ENCODE measurements at regions not wholly inside any gene's neighbourhood (a gene's known extent, or its start where the extent isn't known, plus 50 kb on each side); places are given as distances from the start of the nearest gene placed in this dataset.

DNA sequence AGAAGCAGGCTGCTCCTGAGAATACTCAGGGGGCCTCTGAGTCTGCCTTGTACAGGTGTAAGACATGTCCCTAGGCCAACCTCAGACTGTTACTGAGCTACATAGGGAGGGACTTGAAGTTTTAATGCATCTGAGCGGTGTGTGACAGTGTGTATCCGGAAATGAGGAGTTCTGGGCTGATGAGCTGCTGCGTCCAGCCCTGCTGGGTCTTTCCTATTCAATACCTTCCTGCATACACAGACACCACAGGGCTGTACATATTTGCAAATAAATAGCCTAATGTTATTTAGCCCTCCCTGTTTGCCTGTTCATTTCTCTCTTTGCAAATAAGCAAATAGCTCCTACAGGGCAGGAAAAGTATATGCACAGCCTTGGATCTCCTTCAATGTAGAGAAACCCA is 134.7 kb upstream of the KIRREL3 start:
- H3K4me3 Mint-ChIP-seq, result no peak overlapping the region

More for the DNA sequence above, 134.7 kb upstream of the KIRREL3 start:
- DNase-seq (ENCODE audit: low spot score), result no peak
- ATAC-seq, result no peak
- Histone ChIP-seq H3K27me3 (ENCODE audit: insufficient read depth) (no peaks in the 10 kb centered on the region), H2AFZ (no peak overlapping the region), H3F3A (replicated peaks; ENCODE audit: low read depth) (no peaks in the 10 kb centered on the region), H3K4me1 (ENCODE audit: insufficient read depth) (peaks cover 3% of the 10 kb centered on the region; the same call in 1 of the 2 replicates), H3K4me3 (no peak overlapping the region), H3K4me2 (no peak overlapping the region), H3K36me3 (ENCODE audit: insufficient read depth) (no peaks in the 10 kb centered on the region), H4K20me1 (replicated peaks; ENCODE audit: insufficient read depth) (no peaks in the 10 kb centered on the region), H3K27ac (ENCODE audit: low read depth) (no peak overlapping the region), H3K9me2 (ENCODE audit: insufficient read depth) (peaks cover 4% of the 10 kb centered on the region), H3K79me2 (replicated peaks; ENCODE audit: insufficient read depth) (no peaks in the 10 kb centered on the region)
- H3K27me3 Mint-ChIP-seq (ENCODE audit: insufficient read depth, low read depth, poor library complexity), result no peaks in the 10 kb centered on the region
- H3K4me1 Mint-ChIP-seq, result peaks cover 12% of the 10 kb centered on the region; the same call in 2 of the 3 replicates
- TF ChIP-seq POLR2AphosphoS5 (IDR thresholded peaks at IDR 0.05; ENCODE audit: low read depth) (no peak), NANOG (IDR thresholded peaks at IDR 0.05; ENCODE audit: borderline replicate concordance) (no peak), ZNF114 (CRISPR knock-in tag; IDR thresholded peaks at IDR 0.05) (no peak), EZH2 (IDR thresholded peaks at IDR 0.05; ENCODE audit: low read depth, unreplicated experiment) (no peak), EZH2phosphoT487 (IDR thresholded peaks at IDR 0.05; ENCODE audit: unreplicated experiment) (no peak), STAT1 (IDR thresholded peaks at IDR 0.05; ENCODE audit: unreplicated experiment) (no peak), CREB1 (CRISPR knock-in tag; IDR thresholded peaks at IDR 0.05; ENCODE audit: low read depth) (no peak), JUNB (IDR thresholded peaks at IDR 0.05; ENCODE audit: unreplicated experiment) (no peak), ZNF331 (CRISPR knock-in tag; IDR thresholded peaks at IDR 0.05; ENCODE audit: low read depth) (no peak)
- TF ChIP-seq, protein P1, sequence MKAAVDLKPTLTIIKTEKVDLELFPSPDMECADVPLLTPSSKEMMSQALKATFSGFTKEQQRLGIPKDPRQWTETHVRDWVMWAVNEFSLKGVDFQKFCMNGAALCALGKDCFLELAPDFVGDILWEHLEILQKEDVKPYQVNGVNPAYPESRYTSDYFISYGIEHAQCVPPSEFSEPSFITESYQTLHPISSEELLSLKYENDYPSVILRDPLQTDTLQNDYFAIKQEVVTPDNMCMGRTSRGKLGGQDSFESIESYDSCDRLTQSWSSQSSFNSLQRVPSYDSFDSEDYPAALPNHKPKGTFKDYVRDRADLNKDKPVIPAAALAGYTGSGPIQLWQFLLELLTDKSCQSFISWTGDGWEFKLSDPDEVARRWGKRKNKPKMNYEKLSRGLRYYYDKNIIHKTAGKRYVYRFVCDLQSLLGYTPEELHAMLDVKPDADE (IDR thresholded peaks at IDR 0.05), result no peak
- TF ChIP-seq, protein P2, sequence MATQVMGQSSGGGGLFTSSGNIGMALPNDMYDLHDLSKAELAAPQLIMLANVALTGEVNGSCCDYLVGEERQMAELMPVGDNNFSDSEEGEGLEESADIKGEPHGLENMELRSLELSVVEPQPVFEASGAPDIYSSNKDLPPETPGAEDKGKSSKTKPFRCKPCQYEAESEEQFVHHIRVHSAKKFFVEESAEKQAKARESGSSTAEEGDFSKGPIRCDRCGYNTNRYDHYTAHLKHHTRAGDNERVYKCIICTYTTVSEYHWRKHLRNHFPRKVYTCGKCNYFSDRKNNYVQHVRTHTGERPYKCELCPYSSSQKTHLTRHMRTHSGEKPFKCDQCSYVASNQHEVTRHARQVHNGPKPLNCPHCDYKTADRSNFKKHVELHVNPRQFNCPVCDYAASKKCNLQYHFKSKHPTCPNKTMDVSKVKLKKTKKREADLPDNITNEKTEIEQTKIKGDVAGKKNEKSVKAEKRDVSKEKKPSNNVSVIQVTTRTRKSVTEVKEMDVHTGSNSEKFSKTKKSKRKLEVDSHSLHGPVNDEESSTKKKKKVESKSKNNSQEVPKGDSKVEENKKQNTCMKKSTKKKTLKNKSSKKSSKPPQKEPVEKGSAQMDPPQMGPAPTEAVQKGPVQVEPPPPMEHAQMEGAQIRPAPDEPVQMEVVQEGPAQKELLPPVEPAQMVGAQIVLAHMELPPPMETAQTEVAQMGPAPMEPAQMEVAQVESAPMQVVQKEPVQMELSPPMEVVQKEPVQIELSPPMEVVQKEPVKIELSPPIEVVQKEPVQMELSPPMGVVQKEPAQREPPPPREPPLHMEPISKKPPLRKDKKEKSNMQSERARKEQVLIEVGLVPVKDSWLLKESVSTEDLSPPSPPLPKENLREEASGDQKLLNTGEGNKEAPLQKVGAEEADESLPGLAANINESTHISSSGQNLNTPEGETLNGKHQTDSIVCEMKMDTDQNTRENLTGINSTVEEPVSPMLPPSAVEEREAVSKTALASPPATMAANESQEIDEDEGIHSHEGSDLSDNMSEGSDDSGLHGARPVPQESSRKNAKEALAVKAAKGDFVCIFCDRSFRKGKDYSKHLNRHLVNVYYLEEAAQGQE (IDR thresholded peaks at IDR 0.05; ENCODE audit: unreplicated experiment), result no peak
- TF ChIP-seq, protein P3, sequence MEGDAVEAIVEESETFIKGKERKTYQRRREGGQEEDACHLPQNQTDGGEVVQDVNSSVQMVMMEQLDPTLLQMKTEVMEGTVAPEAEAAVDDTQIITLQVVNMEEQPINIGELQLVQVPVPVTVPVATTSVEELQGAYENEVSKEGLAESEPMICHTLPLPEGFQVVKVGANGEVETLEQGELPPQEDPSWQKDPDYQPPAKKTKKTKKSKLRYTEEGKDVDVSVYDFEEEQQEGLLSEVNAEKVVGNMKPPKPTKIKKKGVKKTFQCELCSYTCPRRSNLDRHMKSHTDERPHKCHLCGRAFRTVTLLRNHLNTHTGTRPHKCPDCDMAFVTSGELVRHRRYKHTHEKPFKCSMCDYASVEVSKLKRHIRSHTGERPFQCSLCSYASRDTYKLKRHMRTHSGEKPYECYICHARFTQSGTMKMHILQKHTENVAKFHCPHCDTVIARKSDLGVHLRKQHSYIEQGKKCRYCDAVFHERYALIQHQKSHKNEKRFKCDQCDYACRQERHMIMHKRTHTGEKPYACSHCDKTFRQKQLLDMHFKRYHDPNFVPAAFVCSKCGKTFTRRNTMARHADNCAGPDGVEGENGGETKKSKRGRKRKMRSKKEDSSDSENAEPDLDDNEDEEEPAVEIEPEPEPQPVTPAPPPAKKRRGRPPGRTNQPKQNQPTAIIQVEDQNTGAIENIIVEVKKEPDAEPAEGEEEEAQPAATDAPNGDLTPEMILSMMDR (conservative IDR thresholded peaks at IDR 0.05; ENCODE audit: low read depth in 2 of 2), result no peak
- TF ChIP-seq, protein P4, sequence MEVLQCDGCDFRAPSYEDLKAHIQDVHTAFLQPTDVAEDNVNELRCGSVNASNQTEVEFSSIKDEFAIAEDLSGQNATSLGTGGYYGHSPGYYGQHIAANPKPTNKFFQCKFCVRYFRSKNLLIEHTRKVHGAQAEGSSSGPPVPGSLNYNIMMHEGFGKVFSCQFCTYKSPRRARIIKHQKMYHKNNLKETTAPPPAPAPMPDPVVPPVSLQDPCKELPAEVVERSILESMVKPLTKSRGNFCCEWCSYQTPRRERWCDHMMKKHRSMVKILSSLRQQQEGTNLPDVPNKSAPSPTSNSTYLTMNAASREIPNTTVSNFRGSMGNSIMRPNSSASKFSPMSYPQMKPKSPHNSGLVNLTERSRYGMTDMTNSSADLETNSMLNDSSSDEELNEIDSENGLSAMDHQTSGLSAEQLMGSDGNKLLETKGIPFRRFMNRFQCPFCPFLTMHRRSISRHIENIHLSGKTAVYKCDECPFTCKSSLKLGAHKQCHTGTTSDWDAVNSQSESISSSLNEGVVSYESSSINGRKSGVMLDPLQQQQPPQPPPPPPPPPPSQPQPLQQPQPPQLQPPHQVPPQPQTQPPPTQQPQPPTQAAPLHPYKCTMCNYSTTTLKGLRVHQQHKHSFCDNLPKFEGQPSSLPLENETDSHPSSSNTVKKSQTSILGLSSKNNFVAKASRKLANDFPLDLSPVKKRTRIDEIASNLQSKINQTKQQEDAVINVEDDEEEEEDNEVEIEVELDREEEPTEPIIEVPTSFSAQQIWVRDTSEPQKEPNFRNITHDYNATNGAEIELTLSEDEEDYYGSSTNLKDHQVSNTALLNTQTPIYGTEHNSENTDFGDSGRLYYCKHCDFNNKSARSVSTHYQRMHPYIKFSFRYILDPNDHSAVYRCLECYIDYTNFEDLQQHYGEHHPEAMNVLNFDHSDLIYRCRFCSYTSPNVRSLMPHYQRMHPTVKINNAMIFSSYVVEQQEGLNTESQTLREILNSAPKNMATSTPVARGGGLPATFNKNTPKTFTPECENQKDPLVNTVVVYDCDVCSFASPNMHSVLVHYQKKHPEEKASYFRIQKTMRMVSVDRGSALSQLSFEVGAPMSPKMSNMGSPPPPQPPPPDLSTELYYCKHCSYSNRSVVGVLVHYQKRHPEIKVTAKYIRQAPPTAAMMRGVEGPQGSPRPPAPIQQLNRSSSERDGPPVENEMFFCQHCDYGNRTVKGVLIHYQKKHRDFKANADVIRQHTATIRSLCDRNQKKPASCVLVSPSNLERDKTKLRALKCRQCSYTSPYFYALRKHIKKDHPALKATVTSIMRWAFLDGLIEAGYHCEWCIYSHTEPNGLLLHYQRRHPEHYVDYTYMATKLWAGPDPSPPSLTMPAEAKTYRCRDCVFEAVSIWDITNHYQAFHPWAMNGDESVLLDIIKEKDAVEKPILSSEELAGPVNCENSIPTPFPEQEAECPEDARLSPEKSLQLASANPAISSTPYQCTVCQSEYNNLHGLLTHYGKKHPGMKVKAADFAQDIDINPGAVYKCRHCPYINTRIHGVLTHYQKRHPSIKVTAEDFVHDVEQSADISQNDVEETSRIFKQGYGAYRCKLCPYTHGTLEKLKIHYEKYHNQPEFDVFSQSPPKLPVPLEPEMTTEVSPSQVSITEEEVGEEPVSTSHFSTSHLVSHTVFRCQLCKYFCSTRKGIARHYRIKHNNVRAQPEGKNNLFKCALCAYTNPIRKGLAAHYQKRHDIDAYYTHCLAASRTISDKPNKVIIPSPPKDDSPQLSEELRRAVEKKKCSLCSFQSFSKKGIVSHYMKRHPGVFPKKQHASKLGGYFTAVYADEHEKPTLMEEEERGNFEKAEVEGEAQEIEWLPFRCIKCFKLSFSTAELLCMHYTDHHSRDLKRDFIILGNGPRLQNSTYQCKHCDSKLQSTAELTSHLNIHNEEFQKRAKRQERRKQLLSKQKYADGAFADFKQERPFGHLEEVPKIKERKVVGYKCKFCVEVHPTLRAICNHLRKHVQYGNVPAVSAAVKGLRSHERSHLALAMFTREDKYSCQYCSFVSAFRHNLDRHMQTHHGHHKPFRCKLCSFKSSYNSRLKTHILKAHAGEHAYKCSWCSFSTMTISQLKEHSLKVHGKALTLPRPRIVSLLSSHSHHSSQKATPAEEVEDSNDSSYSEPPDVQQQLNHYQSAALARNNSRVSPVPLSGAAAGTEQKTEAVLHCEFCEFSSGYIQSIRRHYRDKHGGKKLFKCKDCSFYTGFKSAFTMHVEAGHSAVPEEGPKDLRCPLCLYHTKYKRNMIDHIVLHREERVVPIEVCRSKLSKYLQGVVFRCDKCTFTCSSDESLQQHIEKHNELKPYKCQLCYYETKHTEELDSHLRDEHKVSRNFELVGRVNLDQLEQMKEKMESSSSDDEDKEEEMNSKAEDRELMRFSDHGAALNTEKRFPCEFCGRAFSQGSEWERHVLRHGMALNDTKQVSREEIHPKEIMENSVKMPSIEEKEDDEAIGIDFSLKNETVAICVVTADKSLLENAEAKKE (CRISPR knock-in tag; IDR thresholded peaks at IDR 0.05), result no peak
- H3K9me3 Mint-ChIP-seq, result no peaks in the 10 kb centered on the region
- H3K36me3 Mint-ChIP-seq (ENCODE audit: low read depth), result no peaks in the 10 kb centered on the region; the same call in 2 of the 3 replicates
- H3K27ac Mint-ChIP-seq, result no peak overlapping the region

Measured in GM23338 (cell line).